ENCODE measurements at regions not wholly inside any gene's neighbourhood (a gene's known extent, or its start where the extent isn't known, plus 50 kb on each side); places are given as distances from the start of the nearest gene placed in this dataset.
"Not testable (repeated sequence)": the region's sequence is repeated elsewhere in the genome, so short reads cannot be mapped to it uniquely, and the experiment has no call there.

DNA sequence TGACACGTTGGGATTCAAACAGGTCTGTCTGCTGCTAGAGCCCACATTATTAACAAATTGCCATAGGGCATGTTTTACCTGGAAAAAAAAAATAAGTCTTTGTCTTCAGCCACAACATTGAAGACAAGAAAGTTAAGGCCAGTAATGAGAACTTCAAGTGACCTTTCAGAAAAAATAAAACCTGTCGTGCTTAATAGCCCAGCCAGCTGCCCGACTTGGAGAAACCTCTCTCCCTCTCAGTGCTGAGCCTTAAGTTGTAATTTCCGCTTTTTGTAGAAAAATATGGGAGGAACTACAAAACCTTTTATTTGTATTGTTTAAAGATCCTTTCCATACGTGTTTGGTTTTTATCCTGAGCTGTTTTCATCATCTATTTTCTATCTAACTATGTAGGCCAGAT is 454.3 kb upstream of the SLITRK6 start:
- DNase-seq: not testable (repeated sequence)

DNA sequence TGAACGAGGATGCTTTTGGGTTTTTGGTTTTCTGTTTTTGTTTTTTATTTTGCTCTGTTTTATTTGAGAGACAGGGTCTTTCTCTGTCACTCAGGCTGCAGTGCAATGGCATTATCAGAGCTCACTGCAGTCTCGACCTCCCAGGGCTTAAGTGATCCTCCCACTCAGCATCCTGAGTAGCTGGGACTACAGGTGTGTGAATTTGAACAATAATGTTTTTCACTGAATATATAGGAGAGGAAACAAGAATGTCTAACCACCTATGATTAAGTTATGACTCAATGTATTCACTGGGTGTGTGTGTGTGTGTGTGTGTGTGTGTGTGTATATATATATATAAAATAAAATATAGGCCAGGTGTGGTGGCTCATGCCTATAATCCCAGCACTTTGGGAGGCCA is 456.6 kb upstream of the SLITRK6 start:
- not testable (repeated sequence) for DNase-seq

DNA sequence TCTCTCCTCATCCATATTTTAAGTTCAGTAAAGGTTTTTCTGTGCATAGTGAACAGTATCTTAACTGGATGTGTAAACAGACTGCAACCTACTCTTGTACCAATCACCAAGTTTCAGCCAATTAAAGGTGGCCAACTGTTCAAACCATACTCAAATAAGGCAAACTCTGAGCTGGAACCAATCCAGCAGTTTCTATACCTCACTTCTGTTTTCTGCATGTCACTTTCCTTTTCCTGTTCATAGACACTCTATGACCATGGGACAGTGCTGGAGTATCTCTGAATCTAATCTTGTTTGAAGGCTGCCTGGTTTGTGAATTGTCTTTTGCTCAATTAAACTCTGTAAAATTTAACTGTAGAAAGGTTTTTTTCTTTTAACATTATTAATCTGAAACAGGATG is 470.3 kb upstream of the SLITRK6 start:
- DNase-seq: no peak

DNA sequence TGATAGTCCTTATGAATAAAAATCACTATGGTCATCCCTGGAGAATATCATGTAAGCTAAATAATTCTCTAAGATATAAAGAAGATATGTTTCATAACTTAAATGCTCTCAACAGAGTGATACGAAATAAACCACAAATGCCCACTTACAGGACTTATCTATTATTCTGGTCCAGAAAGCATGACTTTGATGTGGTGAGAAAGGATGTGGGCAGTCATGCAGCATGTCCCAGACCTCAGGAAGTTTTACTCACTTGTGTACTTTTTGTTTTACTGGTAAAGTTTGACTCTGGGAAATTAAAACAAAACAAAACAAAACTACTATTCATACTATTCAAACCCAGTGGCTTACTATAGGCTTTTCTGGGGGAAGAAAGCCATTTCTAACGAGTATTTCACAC is 483.2 kb upstream of the SLITRK6 start:
- DNase-seq: no peak

DNA sequence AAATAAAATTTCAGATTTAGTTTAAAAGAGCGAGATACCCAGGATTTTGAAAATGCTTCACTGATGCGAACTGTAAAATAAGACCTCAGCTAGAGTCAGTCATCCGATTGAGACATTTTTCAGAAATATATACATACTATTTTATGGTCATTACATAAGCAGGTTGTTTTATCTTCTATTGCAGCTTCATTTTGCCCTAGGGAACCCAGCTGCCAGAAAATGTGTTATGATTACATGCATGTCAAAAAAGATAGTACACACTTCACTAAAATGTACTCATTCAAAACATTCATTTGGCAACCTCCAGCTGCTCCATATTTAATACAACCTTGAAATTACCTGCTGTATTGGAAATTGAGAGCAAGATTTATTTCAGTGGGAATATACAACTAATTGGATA is 483.8 kb upstream of the SLITRK6 start:
- no peak for DNase-seq

DNA sequence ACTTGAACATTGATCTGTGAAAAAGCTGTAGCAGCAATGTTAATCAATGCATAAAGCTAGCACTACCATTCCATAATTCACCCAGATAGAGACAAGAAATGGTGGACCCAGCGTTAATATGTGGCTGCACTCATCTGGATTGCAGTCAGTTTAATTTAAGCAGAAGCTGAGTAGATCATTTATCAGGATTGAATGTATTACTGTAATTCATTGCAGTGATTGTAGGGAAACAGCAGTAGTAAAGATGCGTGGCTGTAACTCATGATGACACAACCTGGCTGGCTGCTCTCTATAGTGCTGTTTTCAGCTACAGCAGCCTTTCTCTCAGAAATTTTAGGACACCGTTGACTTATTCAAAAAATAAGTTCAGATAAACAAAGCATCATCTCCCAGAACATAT is 499.5 kb upstream of the SLITRK6 start:
- DNase-seq: no peak

DNA sequence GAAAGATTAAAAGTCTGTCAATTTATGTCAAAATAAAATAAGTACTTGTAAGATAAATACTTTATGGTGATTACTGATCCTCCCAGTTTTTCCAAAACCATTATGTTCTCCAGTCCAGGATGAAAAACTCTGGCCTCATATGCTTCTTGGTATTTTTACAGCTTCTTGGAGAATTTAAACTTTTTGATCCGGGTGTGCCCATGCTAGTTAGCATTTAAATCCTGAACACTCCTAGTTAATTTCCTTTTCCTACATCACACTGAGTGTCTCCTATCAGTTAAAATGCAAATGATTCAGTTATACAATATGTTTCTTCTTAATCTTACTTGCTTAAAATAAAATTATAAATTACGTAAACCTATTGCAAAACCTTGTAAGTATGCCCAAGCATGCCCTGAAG is 499.9 kb upstream of the SLITRK6 start:
- no peak for DNase-seq

DNA sequence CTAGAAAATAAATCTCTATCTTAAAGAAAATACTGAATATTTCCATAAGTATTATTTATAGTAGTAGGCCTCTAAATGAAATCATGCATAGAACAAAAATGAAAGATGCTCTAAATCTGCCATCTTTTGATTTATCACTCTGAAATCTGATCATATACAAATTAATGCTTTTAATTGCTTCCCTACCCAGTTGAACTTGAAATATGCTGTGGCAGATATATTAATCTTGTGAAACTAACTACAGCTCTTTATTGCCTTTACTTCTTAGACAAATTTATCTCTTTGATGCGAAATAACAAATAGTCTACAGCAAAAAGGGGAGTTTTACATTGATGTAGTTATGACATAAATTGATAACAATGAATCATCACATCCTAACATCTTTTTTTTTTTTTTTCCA is 510.7 kb upstream of the SLITRK6 start:
- no peak for DNase-seq

DNA sequence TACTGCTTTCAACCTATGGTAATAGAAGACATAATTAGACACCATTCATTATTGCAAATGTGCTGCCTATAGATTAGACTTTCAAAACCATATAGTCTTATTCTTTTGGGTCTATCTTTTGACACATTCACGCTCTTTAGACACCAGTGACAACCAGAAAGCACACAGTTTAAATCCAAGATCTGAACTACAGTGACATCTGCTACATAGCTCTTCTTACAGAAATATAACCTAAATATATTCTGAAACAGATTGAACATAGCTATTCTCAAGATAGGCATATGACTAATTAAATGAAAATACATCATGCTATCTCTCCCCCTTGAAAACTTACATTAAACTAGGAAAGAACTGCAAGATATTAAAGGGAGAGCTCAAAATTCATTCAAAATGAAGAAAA is 514.2 kb upstream of the SLITRK6 start:
- no peak for DNase-seq

DNA sequence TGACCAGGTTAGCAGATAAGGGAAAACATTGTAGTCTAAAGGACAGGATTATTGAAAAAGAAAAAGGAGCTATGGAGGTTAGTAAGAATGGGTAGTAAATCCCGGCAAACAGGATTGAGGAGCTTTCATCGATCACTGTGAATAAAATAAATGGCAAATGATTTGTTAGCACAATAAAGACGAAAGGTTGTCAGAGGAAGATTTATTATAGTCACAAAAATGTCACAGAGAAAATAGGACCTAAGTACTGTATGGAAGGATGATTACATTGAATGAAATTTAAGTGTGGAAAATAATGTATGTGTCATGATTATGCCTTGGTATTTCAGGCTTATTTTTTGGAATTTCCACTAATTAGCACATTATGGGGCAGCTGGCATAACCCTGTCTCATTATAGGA is 519.2 kb upstream of the SLITRK6 start:
- DNase-seq: no peak

DNA sequence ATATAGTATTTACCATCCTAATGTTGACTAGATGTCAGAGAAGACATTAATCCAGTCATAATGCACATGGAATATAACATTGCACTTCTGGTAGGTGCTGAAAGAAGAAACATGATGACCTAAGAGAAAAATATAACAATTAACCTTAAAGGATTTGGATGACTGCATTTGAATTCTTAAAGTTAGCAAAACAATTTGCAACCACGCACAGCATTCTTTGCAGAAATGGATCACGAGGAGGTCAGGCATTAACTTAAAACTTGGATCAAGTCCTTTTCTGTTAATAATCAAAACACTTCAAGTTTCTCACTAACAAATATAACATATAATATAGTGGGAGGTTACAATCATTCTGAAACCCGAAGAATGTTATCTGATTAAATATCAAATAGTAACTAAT is 525.0 kb upstream of the SLITRK6 start:
- DNase-seq: no peak

DNA sequence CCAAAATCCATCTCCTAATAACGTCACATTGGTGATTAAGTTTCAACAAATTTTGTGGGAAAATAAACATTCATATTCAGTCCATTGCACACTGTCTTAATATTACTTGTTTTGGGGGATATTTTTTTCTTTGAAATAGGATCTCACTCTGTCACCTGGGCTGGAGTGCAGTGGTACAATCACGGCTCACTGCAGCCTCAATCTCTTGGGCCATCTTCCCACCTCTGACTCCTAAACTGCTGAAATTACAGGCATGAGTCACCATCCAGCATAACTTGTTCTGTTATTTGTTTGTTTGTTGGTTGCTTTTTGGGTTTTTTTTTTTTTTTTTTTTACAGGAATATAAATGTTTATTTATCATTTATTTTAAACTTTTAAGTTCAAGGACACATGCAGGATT is 556.1 kb upstream of the SLITRK6 start:
- no peak for DNase-seq

DNA sequence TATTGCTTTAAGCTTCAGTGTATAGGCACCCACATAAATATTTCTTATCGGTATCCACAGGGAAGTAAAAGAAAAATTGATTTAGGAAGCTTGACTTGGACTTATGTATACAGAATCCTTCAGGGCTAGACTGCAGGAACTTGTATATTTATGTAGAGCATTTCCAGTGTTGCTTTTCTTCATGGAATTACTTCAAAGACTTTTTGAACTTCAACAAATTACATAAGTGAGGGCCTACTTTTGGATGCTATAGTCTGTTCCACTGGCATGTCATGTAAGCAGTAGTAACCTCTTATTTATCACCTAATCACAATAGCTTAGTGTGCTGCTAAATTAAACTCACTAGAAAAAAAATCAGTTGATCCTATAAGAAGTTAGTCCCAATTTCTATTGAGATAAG is 557.9 kb upstream of the SLITRK6 start:
- no peak for DNase-seq

DNA sequence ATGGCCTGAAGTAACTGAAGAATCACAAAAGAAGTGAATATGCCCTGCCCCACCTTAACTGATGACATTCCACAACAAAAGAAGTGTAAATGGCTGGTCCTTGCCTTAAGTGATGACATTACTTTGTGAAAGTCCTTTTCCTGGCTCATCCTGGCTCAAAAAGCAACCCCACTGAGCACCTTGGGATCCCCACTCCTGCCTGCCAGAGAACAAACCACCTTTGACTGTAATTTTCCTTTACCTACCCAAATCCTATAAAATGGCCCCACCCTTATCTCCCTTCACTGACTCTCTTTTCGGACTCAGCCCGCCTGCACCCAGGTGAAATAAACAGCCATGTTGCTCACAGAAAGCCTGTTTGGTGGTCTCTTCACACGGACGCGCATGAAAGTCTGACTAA is 564.5 kb upstream of the SLITRK6 start:
- DNase-seq: not testable (repeated sequence)

DNA sequence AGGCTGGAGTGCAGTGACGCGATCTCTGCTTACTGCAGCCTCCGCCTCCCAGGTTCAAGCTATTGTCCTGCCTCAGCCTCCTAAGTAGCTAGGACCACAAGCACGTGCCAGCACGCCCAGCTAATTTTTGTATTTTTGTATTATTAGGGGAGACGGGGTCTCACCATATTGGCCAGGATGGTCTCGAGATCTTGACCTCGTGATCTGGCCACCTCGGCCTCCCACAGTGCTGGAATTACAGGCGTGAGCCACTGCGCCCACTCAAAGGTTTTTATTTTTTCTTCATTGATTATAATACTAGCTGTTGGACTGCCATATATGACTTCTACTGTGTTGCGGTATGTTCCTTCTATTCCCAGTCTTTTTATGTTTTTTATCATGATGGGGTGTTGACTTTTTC is 569.7 kb upstream of the SLITRK6 start:
- no peak for DNase-seq

DNA sequence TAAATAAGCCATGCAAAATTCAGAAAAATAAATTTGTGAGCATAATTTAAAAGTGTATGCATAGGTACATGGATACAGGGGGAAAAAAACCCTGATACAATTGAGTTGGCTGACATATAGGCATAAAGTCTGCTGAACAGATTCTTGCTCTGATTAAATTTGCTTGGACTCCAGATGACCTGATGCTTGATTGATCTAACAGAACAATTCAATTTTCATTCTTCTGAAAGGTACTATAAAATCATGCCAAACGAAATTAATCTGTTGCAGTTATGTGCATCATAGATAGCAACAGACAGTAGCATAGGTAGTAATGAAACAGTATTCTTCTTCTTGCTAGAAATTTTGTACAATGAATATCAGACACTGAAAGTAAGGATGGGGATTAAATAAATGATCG is 578.2 kb upstream of the SLITRK6 start:
- DNase-seq: no peak

DNA sequence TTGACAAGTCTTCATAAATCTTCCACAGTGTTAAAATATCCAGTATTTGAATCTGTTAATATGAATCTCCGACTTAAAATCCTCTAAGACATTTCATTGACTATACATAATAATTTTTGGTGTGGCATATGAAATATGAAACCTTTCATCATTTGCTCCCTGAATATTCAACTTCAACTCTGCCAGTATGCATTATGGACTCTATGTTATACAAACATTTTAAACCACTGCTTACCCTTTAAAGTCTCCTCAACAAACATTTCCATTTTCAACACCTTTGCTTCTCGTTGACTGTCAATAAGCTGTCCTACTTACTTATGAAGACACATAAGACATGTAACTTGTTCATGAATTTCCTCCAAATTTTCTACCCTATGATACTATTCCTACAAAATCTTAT is 579.4 kb upstream of the SLITRK6 start:
- no peak for DNase-seq

DNA sequence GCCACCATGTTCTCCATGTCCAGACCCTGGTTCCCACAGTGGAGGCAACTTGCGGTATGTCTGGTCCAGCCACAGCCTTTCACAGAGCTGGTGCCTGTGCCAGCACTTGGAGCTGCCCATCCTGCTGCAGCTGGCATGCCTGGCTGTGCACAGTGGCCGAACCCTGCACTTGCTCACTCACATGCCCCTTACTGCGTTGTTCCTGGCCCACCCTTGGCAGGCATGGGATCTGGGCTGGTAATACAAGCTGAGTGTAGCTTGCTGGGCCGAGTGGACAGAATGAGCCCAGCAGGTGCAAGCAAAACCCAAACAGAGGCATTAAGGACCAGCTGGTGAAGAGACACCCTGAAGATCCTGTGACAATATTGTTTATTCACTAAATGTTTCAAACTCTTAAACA is 583.9 kb upstream of the SLITRK6 start:
- DNase-seq: no peak

DNA sequence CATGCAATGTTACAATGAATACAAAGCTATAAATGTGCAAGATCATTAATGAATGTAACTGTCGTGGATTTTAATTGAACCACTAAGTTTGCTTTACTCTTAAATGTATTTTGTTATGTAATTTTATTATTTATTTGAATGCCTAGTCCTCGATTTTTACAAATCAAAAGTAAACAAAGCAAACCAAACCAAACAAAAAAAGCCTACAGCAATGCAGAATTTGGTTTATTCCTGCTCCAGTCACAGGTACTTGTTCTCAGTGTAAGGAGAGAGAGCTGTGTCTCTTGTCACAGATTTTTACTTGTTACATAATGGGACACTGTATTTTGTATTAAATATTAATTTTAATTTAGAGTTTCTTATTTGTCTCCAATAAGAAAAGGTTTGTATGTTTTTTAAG is 584.3 kb upstream of the SLITRK6 start:
- DNase-seq: no peak

DNA sequence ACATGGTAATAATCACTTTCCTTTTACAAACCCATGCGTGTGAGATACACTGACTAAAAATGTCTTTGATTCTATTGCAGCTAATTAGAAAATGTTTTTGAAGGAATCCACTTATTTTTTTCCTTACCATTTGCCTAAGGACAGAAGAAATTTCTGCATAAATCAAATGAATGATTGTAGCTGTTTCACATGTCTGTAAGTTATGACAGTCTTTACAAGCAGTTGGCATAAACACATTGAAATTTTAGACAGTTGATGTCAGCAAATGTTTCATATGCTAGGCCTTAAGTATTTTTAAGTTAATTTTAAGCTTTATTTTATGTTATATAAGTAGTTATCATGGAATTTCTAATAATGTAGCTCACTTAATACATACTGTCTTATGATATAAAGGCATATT is 598.4 kb upstream of the SLITRK6 start:
- DNase-seq: no peak

DNA sequence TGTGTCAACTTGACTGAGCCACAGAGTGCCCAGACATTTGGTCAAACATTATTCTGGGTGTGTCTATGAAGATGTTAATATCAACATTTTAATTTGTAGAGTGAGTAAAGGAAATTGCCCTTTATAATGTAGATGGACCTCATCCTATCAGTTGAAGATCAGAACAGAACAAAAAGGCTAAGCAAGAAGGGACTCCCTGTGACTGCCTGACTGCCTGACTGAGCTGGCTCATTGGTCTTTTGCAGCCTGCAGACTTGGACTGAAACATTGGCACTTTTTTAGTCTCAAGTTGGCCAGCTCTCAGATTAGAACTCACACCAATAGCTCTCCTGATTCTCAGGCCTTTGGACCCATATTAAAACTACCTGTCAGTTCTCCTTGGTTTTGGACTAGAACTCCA is 600.4 kb upstream of the SLITRK6 start:
- no peak for DNase-seq

DNA sequence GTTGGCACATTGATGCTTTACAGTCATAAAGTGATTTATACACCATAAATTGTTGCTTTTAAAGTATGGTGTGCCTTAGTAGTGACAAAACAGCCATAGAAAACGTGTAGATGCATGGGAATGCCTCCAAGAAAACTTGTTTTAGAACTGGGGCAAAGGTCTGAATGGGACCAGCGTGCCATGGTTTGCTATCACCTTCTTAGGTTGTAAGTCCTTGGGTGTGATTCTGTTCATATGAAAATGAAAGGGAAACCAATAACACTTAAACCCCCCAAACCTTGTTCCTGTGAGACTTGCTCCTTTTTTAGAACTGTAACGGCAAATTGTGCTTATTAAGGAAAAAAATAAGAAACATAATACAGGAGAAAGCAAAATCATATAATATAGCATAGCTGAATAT is 603.3 kb upstream of the SLITRK6 start:
- DNase-seq: no peak

DNA sequence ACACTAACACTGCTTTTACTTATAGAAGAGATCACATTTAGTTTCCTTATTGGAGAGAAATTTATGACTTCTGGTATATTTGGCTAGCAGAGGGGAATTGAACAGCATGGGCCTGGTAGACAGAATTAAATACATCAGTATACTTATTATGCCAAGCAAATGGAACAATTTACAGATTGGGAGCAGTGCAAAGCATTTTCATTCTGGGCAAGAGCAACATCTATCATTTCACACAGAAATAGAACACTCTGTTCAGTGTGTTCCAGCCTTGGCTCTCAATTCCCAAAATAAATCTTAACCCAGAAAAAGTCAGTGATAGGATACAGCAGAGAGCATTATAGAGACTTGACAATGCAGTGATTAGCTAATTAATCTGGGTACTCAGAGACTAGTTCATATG is 604.0 kb upstream of the SLITRK6 start:
- no peak for DNase-seq

DNA sequence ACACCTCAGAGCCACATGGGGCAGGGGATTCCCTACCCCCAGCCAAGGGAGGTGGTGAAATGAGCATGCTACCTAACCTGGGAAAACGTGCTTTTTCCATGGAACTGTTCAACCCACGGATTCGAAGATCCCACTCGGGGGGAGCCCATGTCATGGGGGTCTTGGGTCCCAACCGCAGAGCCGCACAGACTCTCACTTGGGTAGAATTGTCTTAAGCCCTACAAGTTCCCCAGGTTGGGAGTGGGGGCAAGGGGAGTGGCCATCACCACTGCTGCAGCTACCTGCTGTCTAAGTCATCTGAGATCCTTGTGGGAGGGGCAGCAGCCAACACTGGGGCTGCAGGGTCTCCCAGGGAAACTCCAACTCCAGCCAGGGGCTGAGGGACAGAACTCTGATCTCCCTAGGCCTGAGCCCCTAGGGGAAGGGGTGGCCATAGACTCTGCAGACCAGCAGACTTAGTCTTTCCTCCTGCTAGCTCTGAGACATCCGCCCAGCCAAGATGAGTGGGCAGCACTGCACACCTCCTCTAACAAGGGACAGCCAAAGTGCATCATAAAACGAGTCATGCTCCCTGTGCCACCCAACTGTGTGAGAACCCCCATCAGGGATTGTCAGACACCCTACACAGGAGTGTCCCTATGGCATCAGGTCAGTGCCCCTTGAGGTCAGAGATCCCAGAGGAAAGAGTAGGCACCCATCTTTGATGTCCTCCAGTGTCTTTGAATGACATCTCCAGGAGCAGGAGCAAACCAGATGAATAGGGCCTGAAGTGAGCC is 610.4 kb upstream of the SLITRK6 start:
- DNase-seq: no peak

DNA sequence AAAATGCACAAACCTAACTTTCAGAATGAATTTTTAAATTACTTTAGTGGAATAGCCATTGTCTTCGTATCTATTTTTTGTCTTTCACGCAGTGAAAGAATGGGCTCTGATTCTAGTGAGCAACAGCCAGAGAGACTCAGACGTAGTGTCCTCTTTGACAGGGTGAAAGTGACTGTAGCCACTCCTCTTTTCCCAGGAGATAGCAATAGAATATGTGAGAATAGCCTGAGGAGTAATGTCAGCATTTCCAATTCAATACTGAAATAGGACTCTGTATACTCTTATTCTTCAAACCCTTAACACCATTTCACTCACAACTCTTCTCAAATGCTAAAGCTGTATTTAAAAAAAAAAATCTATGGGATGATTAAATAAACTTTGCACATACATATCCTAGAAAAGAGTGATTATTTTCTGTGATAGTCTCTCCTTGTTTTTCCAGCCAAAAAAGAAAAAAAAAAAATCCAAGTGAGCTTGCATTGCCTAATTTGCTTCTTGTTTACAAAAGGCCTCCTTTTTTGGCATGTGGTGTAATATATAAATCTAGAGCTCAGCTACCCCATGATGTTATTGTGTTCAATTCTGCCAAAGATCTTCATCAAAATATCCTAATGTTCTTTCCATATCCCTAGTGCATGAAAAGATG is 626.1 kb upstream of the SLITRK6 start:
- no peak for DNase-seq
